Glutamatergic neuron (in vitro differentiated cells): ENCODE measurements at regions not wholly inside any gene's neighbourhood (a gene's known extent, or its start where the extent isn't known, plus 50 kb on each side); places are given as distances from the start of the nearest gene placed in this dataset.

Experiments
- DNase-seq: peaks from one replicate; pipeline ENCODE4 v3.0.0; 2022
- H3K27ac Mint-ChIP-seq: one replicate; pipeline ENCODE4 v1.8.0; 2020; ENCODE audit warnings: mild to moderate bottlenecking, mixed read lengths, inconsistent platforms; ENCODE audit not compliant: unreplicated experiment
- H3K27me3 Mint-ChIP-seq: one replicate; pipeline ENCODE4 v1.8.0; 2020; ENCODE audit warnings: mild to moderate bottlenecking, moderate library complexity, mixed read lengths, inconsistent platforms; ENCODE audit not compliant: unreplicated experiment
- H3K36me3 Mint-ChIP-seq: one replicate; pipeline ENCODE4 v1.8.0; 2020; ENCODE audit warnings: mild to moderate bottlenecking, mixed read lengths, inconsistent platforms; ENCODE audit not compliant: unreplicated experiment
- H3K4me1 Mint-ChIP-seq: one replicate; pipeline ENCODE4 v1.8.0; 2020; ENCODE audit warnings: mild to moderate bottlenecking, low read depth, mixed read lengths, inconsistent platforms; ENCODE audit not compliant: unreplicated experiment
- H3K4me3 Mint-ChIP-seq: one replicate; pipeline ENCODE4 v1.8.0; 2020; ENCODE audit warnings: mild to moderate bottlenecking, mixed read lengths, inconsistent platforms; ENCODE audit not compliant: unreplicated experiment
- H3K9me3 Mint-ChIP-seq: one replicate; pipeline ENCODE4 v1.8.0; 2020; ENCODE audit warnings: mild to moderate bottlenecking, moderate library complexity, mixed read lengths, inconsistent platforms; ENCODE audit not compliant: unreplicated experiment
- TF ChIP-seq, protein P1 (sequence below): fragments of 200-600 bp; sonication (generic); IDR thresholded peaks from one replicate; pipeline ENCODE4 v1.5.0; 2021; ENCODE audit not compliant: partially characterized antibody, unreplicated experiment

DNA sequence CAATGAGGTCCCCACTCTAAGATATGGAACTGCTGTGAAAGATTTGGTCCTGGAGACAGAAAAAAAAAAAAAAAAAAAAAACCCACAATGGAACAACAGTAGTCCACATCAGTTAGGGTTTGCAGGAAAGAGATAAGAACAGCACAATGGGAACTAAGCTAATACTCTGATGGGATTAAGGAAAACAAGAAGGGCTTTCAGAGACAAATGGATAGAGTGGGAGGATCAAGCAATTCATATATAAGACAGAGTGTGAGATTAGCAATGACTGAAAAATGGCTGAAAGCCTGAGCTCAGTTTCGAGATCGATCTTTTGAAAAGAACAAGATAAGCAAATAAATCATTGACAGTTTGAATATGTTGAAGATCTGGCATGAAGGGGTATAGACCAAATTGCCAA lies 188.4 kb upstream of the TRPC5 start:
- TF ChIP-seq, protein P1, sequence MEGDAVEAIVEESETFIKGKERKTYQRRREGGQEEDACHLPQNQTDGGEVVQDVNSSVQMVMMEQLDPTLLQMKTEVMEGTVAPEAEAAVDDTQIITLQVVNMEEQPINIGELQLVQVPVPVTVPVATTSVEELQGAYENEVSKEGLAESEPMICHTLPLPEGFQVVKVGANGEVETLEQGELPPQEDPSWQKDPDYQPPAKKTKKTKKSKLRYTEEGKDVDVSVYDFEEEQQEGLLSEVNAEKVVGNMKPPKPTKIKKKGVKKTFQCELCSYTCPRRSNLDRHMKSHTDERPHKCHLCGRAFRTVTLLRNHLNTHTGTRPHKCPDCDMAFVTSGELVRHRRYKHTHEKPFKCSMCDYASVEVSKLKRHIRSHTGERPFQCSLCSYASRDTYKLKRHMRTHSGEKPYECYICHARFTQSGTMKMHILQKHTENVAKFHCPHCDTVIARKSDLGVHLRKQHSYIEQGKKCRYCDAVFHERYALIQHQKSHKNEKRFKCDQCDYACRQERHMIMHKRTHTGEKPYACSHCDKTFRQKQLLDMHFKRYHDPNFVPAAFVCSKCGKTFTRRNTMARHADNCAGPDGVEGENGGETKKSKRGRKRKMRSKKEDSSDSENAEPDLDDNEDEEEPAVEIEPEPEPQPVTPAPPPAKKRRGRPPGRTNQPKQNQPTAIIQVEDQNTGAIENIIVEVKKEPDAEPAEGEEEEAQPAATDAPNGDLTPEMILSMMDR = no peak
- Mint-ChIP-seq H3K27me3 (peaks cover 1% of the 10 kb centered on the region), H3K4me1 (no peaks in the 10 kb centered on the region), H3K4me3 (no peak overlapping the region), H3K27ac (no peak overlapping the region), H3K36me3 (no peaks in the 10 kb centered on the region), H3K9me3 (no peaks in the 10 kb centered on the region)
- no peak for DNase-seq

DNA sequence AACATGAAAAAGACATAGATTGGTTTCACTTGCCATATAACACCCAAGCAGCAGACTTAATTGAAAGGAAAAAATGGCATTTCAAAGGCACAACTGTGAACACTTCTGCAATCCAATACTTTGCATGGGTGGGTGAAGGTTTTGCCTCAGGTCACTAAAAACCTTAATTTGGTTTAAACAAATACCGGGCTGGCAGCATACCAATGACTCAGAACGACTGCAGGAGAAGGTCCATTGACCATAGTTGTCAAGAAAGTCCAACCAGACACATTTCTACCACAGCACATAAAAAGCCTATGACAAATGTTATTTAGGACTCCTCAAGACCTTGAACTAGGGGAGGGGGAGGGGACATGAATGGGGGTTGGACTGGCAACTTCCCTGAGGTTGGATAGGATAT lies 183.6 kb upstream of the TRPC5 start:
- H3K27ac Mint-ChIP-seq = no peak overlapping the region
- no peaks in the 10 kb centered on the region for H3K9me3 Mint-ChIP-seq
- no peak overlapping the region for H3K4me3 Mint-ChIP-seq
- no peaks in the 10 kb centered on the region for H3K4me1 Mint-ChIP-seq
- no peaks in the 10 kb centered on the region for H3K27me3 Mint-ChIP-seq
- TF ChIP-seq, protein P1 = no peak
- no peak for DNase-seq
- H3K36me3 Mint-ChIP-seq = no peaks in the 10 kb centered on the region

- DNase-seq = no peak
- TF ChIP-seq, protein P1 = no peak
- no peak overlapping the region for H3K4me3 Mint-ChIP-seq
- no peaks in the 10 kb centered on the region for H3K9me3 Mint-ChIP-seq
- no peaks in the 10 kb centered on the region for H3K36me3 Mint-ChIP-seq
- H3K4me1 Mint-ChIP-seq = no peaks in the 10 kb centered on the region
- H3K27me3 Mint-ChIP-seq = no peaks in the 10 kb centered on the region
- H3K27ac Mint-ChIP-seq = no peak overlapping the region
These were observed 176.8 kb upstream of the TRPC5 start for GRCh38 chrX:112259375-112259774.

- no peak overlapping the region for H3K4me3 Mint-ChIP-seq
- H3K36me3 Mint-ChIP-seq = no peaks in the 10 kb centered on the region
- no peak overlapping the region for H3K27ac Mint-ChIP-seq
- H3K27me3 Mint-ChIP-seq = peaks cover 2% of the 10 kb centered on the region
- DNase-seq = no peak
- no peaks in the 10 kb centered on the region for H3K9me3 Mint-ChIP-seq
- TF ChIP-seq, protein P1 = no peak
- no peaks in the 10 kb centered on the region for H3K4me1 Mint-ChIP-seq
These were observed 172.3 kb upstream of the TRPC5 start for GRCh38 chrX:112254896-112255295.

GRCh38 chrX:112247714-112248113 lies 165.1 kb upstream of the TRPC5 start:
- H3K27ac Mint-ChIP-seq = no peak overlapping the region
- no peaks in the 10 kb centered on the region for H3K4me1 Mint-ChIP-seq
- no peaks in the 10 kb centered on the region for H3K9me3 Mint-ChIP-seq
- peaks cover 2% of the 10 kb centered on the region for H3K27me3 Mint-ChIP-seq
- DNase-seq = no peak
- TF ChIP-seq, protein P1 = no peak
- no peak overlapping the region for H3K4me3 Mint-ChIP-seq
- H3K36me3 Mint-ChIP-seq = no peaks in the 10 kb centered on the region
